ENCODE measurements at regions not wholly inside any gene's neighbourhood (a gene's known extent, or its start where the extent isn't known, plus 50 kb on each side); places are given as distances from the start of the nearest gene placed in this dataset.

DNA sequence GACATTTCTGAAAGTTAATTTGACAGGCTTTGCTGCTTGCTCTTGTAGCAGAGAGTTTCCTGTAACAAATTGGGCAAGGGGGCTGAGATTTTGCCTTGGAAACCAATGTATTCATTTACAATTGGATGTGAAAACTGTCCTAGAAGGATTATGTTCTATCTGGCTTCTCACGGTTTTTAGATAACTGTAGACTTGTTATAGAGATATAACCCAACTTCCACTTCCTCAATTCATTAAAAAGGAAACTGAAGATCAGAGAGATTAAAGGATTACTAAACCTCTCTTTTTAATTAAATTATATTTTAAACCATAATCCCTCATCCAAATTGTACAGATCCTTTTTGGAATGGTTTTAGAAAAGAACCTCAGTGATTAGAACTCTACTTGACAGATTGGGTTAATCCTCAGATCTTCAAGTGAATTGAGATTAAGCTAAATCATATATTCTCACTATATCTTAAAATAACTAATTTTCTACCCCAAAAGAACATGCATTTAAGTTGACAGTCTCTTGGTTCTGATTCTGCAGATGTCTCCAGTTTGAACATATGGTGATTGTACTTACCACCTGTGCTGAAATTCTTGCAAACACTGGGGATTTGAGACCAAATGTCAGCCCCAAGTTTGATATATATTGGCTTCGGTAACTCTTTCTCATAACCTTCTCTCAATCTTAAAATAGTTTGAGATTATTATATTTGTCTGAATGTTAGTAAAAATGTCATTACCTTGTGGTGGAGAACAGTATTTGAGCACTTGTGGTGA lies 130.1 kb upstream of the C9orf72 start:
- no peaks in the 10 kb centered on the region for H3K36me3 ChIP-seq (ENCODE audit: control insufficient read depth in 2 of 2, insufficient read depth in 1 of 2, low read length in 2 of 2)
- ChIA-PET POLR2A (no interaction called here), CTCF (no interaction called here)
- no peaks in the 10 kb centered on the region for H3K9me3 ChIP-seq (ENCODE audit: control insufficient read depth, insufficient read depth, low read depth, low read length)
- no peak for TF ChIP-seq ZNF121 (tag by site-specific recombination; IDR thresholded peaks at IDR 0.05)
- no peak overlapping the region for H3K27ac ChIP-seq (ENCODE audit: extremely low read depth, low read depth, low read length)
- no peak overlapping the region for H3K4me3 ChIP-seq (ENCODE audit: low read depth, low read length)
- H3K4me1 ChIP-seq (ENCODE audit: control insufficient read depth, insufficient read depth, low read length) = no peaks in the 10 kb centered on the region

DNA sequence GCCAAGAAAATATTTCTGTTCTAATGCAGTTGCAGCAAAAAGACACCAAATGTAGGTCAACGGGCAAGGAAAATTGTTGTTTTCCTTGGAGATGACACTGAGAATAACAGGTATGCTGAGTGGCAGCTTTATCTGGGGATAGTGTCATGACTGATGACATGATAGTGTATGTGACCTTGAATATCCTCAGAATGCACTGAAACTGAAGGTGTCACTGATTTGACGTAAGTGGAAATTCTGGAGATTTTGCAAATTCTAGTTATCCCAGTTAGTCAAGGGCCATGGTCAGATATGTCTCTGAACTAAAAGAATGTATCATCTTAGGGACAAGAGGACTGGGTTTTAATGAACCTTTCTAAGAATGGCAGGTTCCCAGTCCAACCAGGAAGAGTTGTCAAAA lies 138.0 kb upstream of the C9orf72 start:
- ChIA-PET CTCF (no interaction called here), POLR2A (no interaction called here)
- Histone ChIP-seq H3K4me1 (ENCODE audit: control insufficient read depth, insufficient read depth, low read length) (no peaks in the 10 kb centered on the region), H3K9me3 (ENCODE audit: control insufficient read depth, insufficient read depth, low read depth, low read length) (no peaks in the 10 kb centered on the region), H3K4me3 (ENCODE audit: low read depth, low read length) (no peak overlapping the region), H3K27ac (ENCODE audit: extremely low read depth, low read depth, low read length) (no peak overlapping the region), H3K36me3 (ENCODE audit: control insufficient read depth in 2 of 2, insufficient read depth in 1 of 2, low read length in 2 of 2) (no peaks in the 10 kb centered on the region)
- TF ChIP-seq ZNF843 (tag by site-specific recombination; IDR thresholded peaks at IDR 0.05) = no peak
- no peak for TF ChIP-seq HOXD13 (CRISPR knock-in tag; IDR thresholded peaks at IDR 0.05; ENCODE audit: borderline replicate concordance)
- TF ChIP-seq ZNF341 (tag by site-specific recombination; IDR thresholded peaks at IDR 0.05; ENCODE audit: low read depth) = no peak
- TF ChIP-seq GLIS2 (tag by site-specific recombination; IDR thresholded peaks at IDR 0.05) = no peak
- TF ChIP-seq TCF7L2 (IDR thresholded peaks at IDR 0.05; ENCODE audit: borderline replicate concordance, low read depth, low read length) = no peak
- TF ChIP-seq, protein P1, sequence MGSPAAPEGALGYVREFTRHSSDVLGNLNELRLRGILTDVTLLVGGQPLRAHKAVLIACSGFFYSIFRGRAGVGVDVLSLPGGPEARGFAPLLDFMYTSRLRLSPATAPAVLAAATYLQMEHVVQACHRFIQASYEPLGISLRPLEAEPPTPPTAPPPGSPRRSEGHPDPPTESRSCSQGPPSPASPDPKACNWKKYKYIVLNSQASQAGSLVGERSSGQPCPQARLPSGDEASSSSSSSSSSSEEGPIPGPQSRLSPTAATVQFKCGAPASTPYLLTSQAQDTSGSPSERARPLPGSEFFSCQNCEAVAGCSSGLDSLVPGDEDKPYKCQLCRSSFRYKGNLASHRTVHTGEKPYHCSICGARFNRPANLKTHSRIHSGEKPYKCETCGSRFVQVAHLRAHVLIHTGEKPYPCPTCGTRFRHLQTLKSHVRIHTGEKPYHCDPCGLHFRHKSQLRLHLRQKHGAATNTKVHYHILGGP (tag by site-specific recombination; IDR thresholded peaks at IDR 0.05) = no peak
- TF ChIP-seq, protein P2, sequence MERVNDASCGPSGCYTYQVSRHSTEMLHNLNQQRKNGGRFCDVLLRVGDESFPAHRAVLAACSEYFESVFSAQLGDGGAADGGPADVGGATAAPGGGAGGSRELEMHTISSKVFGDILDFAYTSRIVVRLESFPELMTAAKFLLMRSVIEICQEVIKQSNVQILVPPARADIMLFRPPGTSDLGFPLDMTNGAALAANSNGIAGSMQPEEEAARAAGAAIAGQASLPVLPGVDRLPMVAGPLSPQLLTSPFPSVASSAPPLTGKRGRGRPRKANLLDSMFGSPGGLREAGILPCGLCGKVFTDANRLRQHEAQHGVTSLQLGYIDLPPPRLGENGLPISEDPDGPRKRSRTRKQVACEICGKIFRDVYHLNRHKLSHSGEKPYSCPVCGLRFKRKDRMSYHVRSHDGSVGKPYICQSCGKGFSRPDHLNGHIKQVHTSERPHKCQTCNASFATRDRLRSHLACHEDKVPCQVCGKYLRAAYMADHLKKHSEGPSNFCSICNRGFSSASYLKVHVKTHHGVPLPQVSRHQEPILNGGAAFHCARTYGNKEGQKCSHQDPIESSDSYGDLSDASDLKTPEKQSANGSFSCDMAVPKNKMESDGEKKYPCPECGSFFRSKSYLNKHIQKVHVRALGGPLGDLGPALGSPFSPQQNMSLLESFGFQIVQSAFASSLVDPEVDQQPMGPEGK (tag by site-specific recombination; IDR thresholded peaks at IDR 0.05) = no peak
- no peak for TF ChIP-seq ZNF629 (tag by site-specific recombination; IDR thresholded peaks at IDR 0.05)
- TF ChIP-seq, protein P3, sequence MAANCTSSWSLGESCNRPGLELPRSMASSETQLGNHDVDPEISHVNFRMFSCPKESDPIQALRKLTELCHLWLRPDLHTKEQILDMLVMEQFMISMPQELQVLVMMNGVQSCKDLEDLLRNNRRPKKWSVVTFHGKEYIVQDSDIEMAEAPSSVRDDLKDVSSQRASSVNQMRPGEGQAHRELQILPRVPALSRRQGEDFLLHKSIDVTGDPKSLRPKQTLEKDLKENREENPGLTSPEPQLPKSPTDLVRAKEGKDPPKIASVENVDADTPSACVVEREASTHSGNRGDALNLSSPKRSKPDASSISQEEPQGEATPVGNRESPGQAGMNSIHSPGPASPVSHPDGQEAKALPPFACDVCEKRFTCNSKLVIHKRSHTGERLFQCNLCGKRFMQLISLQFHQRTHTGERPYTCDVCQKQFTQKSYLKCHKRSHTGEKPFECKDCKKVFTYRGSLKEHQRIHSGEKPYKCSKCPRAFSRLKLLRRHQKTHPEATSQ (tag by site-specific recombination; IDR thresholded peaks at IDR 0.05) = no peak
- TF ChIP-seq, protein P4, sequence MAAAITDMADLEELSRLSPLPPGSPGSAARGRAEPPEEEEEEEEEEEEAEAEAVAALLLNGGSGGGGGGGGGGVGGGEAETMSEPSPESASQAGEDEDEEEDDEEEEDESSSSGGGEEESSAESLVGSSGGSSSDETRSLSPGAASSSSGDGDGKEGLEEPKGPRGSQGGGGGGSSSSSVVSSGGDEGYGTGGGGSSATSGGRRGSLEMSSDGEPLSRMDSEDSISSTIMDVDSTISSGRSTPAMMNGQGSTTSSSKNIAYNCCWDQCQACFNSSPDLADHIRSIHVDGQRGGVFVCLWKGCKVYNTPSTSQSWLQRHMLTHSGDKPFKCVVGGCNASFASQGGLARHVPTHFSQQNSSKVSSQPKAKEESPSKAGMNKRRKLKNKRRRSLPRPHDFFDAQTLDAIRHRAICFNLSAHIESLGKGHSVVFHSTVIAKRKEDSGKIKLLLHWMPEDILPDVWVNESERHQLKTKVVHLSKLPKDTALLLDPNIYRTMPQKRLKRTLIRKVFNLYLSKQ (tag by site-specific recombination; IDR thresholded peaks at IDR 0.05; ENCODE audit: borderline replicate concordance) = no peak
- TF ChIP-seq KLF7 (tag by site-specific recombination; IDR thresholded peaks at IDR 0.05; ENCODE audit: borderline replicate concordance) = no peak
- TF ChIP-seq KLF1 (tag by site-specific recombination; IDR thresholded peaks at IDR 0.05) = no peak
- TF ChIP-seq ZNF621 (tag by site-specific recombination; IDR thresholded peaks at IDR 0.05) = no peak

DNA sequence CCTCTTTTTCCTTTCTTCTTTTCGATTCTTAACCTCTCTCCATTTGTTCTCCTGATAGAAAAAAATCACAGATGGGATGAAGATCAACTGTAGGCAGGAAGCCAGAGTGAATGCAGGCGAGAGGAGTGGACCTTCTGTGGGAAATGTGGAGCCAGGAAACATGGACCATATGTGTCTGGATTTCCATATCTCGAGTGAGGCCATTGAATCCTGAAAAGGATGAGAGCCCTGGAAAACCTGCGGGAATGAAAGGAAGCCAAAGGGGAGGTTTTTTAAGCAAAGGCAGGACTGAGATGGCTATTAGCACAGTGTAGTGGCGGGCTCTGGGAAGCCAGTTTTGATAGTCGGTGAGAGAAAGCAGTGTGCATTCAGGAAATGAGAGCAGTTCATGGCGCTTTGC lies 139.5 kb upstream of the C9orf72 start:
- ChIA-PET POLR2A (no interaction called here), CTCF (interaction anchor here (0.7 kb wide), 1 partner anchor 1010 kb away, joined by 4 read pairs; no protein-coding TSS in a partner anchor)
- Histone ChIP-seq H3K4me1 (ENCODE audit: control insufficient read depth, insufficient read depth, low read length) (no peaks in the 10 kb centered on the region), H3K4me3 (ENCODE audit: low read depth, low read length) (no peak overlapping the region), H3K9me3 (ENCODE audit: control insufficient read depth, insufficient read depth, low read depth, low read length) (no peaks in the 10 kb centered on the region), H3K27ac (ENCODE audit: extremely low read depth, low read depth, low read length) (no peak overlapping the region), H3K36me3 (ENCODE audit: control insufficient read depth in 2 of 2, insufficient read depth in 1 of 2, low read length in 2 of 2) (no peaks in the 10 kb centered on the region)
- TF ChIP-seq, protein P5, sequence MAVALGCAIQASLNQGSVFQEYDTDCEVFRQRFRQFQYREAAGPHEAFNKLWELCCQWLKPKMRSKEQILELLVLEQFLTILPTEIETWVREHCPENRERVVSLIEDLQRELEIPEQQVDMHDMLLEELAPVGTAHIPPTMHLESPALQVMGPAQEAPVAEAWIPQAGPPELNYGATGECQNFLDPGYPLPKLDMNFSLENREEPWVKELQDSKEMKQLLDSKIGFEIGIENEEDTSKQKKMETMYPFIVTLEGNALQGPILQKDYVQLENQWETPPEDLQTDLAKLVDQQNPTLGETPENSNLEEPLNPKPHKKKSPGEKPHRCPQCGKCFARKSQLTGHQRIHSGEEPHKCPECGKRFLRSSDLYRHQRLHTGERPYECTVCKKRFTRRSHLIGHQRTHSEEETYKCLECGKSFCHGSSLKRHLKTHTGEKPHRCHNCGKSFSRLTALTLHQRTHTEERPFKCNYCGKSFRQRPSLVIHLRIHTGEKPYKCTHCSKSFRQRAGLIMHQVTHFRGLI (tag by site-specific recombination; IDR thresholded peaks at IDR 0.05) = no peak
- TF ChIP-seq ZNF214 (tag by site-specific recombination; IDR thresholded peaks at IDR 0.05; ENCODE audit: borderline replicate concordance) (no peak), ZNF623 (tag by site-specific recombination; IDR thresholded peaks at IDR 0.05) (no peak), ZNF24 (tag by site-specific recombination; IDR thresholded peaks at IDR 0.05) (no peak), ZNF571 (tag by site-specific recombination; IDR thresholded peaks at IDR 0.05) (no peak), ZNF394 (tag by site-specific recombination; IDR thresholded peaks at IDR 0.05; ENCODE audit: borderline replicate concordance) (no peak)

All from HEK293 (cell line).